ENCODE measurements at regions not wholly inside any gene's neighbourhood (a gene's known extent, or its start where the extent isn't known, plus 50 kb on each side); places are given as distances from the start of the nearest gene placed in this dataset.
"Not testable (repeated sequence)": the region's sequence is repeated elsewhere in the genome, so short reads cannot be mapped to it uniquely, and the experiment has no call there.

DNA sequence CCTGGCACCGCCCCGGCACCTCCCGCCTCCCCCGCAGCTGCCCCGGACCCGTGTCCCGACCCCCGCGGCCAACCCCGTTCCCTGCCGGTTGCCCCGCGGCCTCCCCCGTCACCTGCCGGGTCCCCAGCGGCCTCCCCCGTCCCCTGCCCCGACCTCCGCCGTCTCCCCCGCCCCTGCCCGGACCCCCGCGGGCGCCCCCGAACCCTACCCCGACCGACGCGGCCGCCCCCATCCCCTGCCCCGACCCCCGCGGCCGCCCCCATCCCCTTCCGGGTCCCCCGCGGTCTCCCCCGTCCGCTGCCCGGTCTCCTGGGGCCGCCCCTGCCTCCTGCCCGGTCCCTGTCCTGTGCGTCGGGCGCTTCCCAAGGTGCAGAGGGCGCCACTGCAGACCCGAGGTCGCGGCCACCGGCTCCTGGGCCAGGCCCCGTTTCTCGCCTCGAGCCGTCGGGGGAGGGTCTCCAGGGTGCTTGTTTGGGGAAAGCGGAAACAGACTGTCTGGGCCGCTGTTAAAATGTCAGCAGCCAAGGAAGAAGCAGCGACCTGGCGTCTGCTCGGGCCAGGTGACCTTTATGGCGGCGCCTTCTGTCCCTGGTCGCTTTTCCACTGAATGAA lies 51.6 kb upstream of the APOD start:
- H3K9me3 ChIP-seq; DNase-seq; H3K27me3 ChIP-seq; in situ Hi-C loops (cut with MboI; ENCODE audit: low pct_ligation_motif_present in 1 of 4, low pct_unique_long_range_greater_than_20kb in 1 of 4, low sequenced_read_pairs in 3 of 4); intact Hi-C loops (cut with DNase I; ENCODE audit: low total_unique reads); H3K36me3 ChIP-seq; H3K4me1 ChIP-seq: not testable (repeated sequence)
- peak overlapping the region in 2 of 4 donors; percentile 32 to 37 for H3K4me3 ChIP-seq
- peak overlapping the region; percentile 56 to 80 (median 72) for H3K27ac ChIP-seq
- no CpG with 5 or more reads among the region's 64 CpGs for WGBS, 2 donors (ENCODE audit: low coverage in 1 of 2)

DNA sequence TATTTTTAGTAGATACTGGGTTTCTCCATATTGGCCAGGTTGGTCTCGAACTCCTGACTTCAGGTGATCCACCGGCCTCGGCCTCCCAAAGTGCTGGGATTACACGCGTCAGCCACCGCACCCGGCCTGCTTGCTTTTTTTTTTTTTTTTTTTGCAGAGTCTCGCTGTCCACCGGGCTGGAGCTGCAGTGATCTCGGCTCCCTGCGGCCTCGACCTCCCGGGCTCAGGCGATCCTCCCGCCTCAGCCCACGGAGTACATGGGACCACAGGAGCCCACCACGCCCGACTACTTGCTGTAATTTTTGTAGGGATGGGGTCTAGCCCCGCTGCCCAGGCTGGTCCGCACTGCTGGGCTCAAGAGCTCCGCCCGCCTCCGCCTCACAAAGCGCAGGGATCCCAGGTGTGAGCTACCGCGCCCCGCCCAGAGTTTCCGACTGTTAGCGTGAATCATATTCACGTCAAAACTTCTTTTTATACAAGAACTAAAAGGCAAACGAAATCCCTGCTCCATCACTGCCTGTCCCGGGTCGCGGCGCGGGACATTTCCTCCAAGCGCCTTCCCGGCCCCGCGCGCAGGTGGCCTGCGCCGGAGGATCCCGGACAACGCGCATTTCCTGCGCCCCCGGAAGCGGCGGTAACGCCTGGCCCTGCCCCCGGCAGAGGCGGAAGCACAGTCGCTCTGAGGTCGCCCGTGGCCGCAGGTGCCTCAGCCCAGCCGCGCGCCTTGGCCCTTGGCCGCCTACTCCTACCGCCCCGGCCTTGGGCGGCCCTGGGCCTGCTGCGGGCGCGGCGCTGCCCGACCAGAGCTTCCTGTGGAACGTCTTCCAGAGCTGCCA lies 50.9 kb upstream of the APOD start:
- WGBS, 2 donors (ENCODE audit: low coverage in 1 of 2): no CpG with 5 or more reads among the region's 70 CpGs
- H3K27me3 ChIP-seq; H3K9me3 ChIP-seq; intact Hi-C loops (cut with DNase I; ENCODE audit: low total_unique reads); in situ Hi-C loops (cut with MboI; ENCODE audit: low pct_ligation_motif_present in 1 of 4, low pct_unique_long_range_greater_than_20kb in 1 of 4, low sequenced_read_pairs in 3 of 4); H3K4me1 ChIP-seq; H3K36me3 ChIP-seq: not testable (repeated sequence)
- Histone ChIP-seq H3K27ac (peak overlapping the region; percentile 76 to 83 (median 78)), H3K4me3 (peak overlapping the region in 3 of 4 donors; percentile 35 to 52 (median 44))
- DNase-seq: peak; percentile 42
